Endothelial cell (in vitro differentiated cells): ENCODE measurements at regions not wholly inside any gene's neighbourhood (a gene's known extent, or its start where the extent isn't known, plus 50 kb on each side); places are given as distances from the start of the nearest gene placed in this dataset.

Experiments
- DNase-seq: peaks from one replicate; pipeline ENCODE4 v3.0.0; 2021; ENCODE audit warnings: low spot score
- H3K27ac Mint-ChIP-seq: one replicate; pipeline ENCODE4 v1.8.0; 2021; ENCODE audit warnings: mixed read lengths, inconsistent platforms; ENCODE audit not compliant: unreplicated experiment
- H3K27me3 Mint-ChIP-seq: one replicate; pipeline ENCODE4 v1.8.0; 2021; ENCODE audit warnings: mild to moderate bottlenecking, moderate library complexity, mixed read lengths, inconsistent platforms; ENCODE audit not compliant: unreplicated experiment
- H3K36me3 Mint-ChIP-seq: one replicate; pipeline ENCODE4 v1.8.0; 2021; ENCODE audit warnings: mild to moderate bottlenecking, low read depth, mixed read lengths, inconsistent platforms; ENCODE audit not compliant: unreplicated experiment
- H3K4me1 Mint-ChIP-seq: one replicate; pipeline ENCODE4 v1.8.0; 2021; ENCODE audit warnings: mild to moderate bottlenecking, mixed read lengths, inconsistent platforms; ENCODE audit not compliant: unreplicated experiment
- H3K4me3 Mint-ChIP-seq: one replicate; pipeline ENCODE4 v1.8.0; 2021; ENCODE audit warnings: mild to moderate bottlenecking, mixed read lengths, inconsistent platforms; ENCODE audit not compliant: unreplicated experiment
- H3K9me3 Mint-ChIP-seq: one replicate; pipeline ENCODE4 v1.8.0; 2021; ENCODE audit warnings: mixed read lengths, inconsistent platforms; ENCODE audit not compliant: unreplicated experiment
- CTCF ChIP-seq: fragments of 200-600 bp; sonication (generic); IDR thresholded peaks from one replicate; pipeline ENCODE4 v1.5.0; 2021; ENCODE audit warnings: antibody characterized with exemption; ENCODE audit not compliant: unreplicated experiment

- Mint-ChIP-seq H3K9me3 (no peaks in the 10 kb centered on the region), H3K36me3 (no peaks in the 10 kb centered on the region), H3K4me1 (peaks cover 9% of the 10 kb centered on the region), H3K27ac (no peak overlapping the region), H3K4me3 (no peak overlapping the region), H3K27me3 (peaks cover 6% of the 10 kb centered on the region)
- no peak for TF ChIP-seq CTCF
- no peak for DNase-seq
Observed at GRCh38 chr6:169990095-169991030, 238.9 kb downstream of the ERMARD start.

- Mint-ChIP-seq H3K27me3 (peaks cover 6% of the 10 kb centered on the region), H3K4me3 (no peak overlapping the region), H3K9me3 (no peaks in the 10 kb centered on the region), H3K4me1 (peaks cover 9% of the 10 kb centered on the region), H3K36me3 (no peaks in the 10 kb centered on the region), H3K27ac (no peak overlapping the region)
- no peak for DNase-seq
- TF ChIP-seq CTCF: no peak
Observed at GRCh38 chr6:169989594-169989993, 238.2 kb downstream of the ERMARD start.

GRCh38 chr6:169988769-169989550 lies 237.5 kb downstream of the ERMARD start:
- DNase-seq: no peak
- no peak for TF ChIP-seq CTCF
- H3K27ac Mint-ChIP-seq: no peak overlapping the region
- H3K27me3 Mint-ChIP-seq: peaks cover 6% of the 10 kb centered on the region
- H3K36me3 Mint-ChIP-seq: no peaks in the 10 kb centered on the region
- H3K4me3 Mint-ChIP-seq: no peak overlapping the region
- H3K4me1 Mint-ChIP-seq: peaks cover 9% of the 10 kb centered on the region
- no peaks in the 10 kb centered on the region for H3K9me3 Mint-ChIP-seq

GRCh38 chr6:169986848-169987498 lies 235.6 kb downstream of the ERMARD start:
- Mint-ChIP-seq H3K27ac (no peak overlapping the region), H3K36me3 (no peaks in the 10 kb centered on the region), H3K27me3 (peaks cover 9% of the 10 kb centered on the region), H3K4me1 (peaks cover 9% of the 10 kb centered on the region), H3K9me3 (no peaks in the 10 kb centered on the region), H3K4me3 (no peak overlapping the region)
- no peak for TF ChIP-seq CTCF
- DNase-seq: no peak
